Keratinocyte (primary cell): ENCODE measurements at regions not wholly inside any gene's neighbourhood (a gene's known extent, or its start where the extent isn't known, plus 50 kb on each side); places are given as distances from the start of the nearest gene placed in this dataset.

Experiments used
- CTCF ChIP-seq, 3 experiments: IDR thresholded peaks in 1 of 3; conservative IDR thresholded peaks in 1 of 3; optimal IDR thresholded peaks in 1 of 3; 2 replicates in 2 of 3; 3 replicates in 1 of 3; pipeline versions ENCODE3 to v1.5.1; 2011; ENCODE audit warnings: low read length in 3 of 3, mild to moderate bottlenecking in 3 of 3, moderate library complexity in 2 of 3, control low read depth in 1 of 3, inconsistent platforms in 1 of 3; ENCODE audit not compliant: insufficient read depth in 2 of 3; ENCODE audit errors: extremely low read depth in 1 of 3
- EZH2 ChIP-seq: IDR thresholded peaks from one replicate; pipeline ENCODE4 v1.6.1; 2012; ENCODE audit warnings: inconsistent platforms, mild to moderate bottlenecking, low read length, moderate library complexity

DNA sequence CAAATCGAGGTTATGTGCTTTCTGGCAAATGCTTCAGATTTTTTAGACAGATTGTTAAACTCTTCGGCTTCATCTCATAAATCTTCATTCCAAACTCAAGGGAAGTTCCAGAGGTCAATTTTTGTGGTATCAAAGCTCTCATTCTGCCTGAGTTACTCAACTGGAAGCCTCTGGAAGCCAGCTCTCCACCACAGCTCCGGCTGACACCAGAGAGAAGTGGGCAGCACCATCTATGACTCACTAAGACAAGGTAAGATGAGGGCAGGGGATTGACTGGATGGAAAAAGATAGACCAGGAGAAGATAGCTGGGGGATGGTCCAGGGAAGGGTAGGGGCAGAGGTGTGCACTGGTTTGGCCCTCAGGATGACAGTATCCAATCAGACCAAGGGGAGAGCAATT, 137.3 kb upstream of the HNRNPA3 start:
- TF ChIP-seq CTCF (optimal IDR thresholded peaks at IDR 0.05 in 1 of 3, IDR thresholded peaks at IDR 0.05 in 1 of 3, conservative IDR thresholded peaks at IDR 0.05 in 1 of 3; ENCODE audit: extremely low read depth in 1 of 3, insufficient read depth in 2 of 3, low read length in 3 of 3) (no peak), EZH2 (no peak)
